A549 (cell line): ENCODE measurements at regions not wholly inside any gene's neighbourhood (a gene's known extent, or its start where the extent isn't known, plus 50 kb on each side); places are given as distances from the start of the nearest gene placed in this dataset.

Experiments
- ATAC-seq, 2 experiments: fragments of 200-7000 bp in 1 of 2; fragments of >200 bp in 1 of 2; cut with Nextera tagmentation in 1 of 2; cut with Tn5 transposase in 1 of 2; 3 replicates each; pipeline versions ENCODE4 v1.8.0 to v1.9.1; 2018 to 2020; ENCODE audit warnings: mild to moderate bottlenecking in 1 of 2, moderate library complexity in 1 of 2
- CTCF ChIA-PET: fragments of 300-600 bp; sonication (Branson Sonifier 250); formaldehyde crosslinking; extraction: SDS; loops from one replicate; lab custom pipeline; 2021; ENCODE audit warnings: antibody characterized with exemption, inconsistent platforms; lab: Yijun Ruan, JAX
- POLR2A ChIA-PET: fragments of 350-600 bp; formaldehyde crosslinking; extraction: SDS; loops from one replicate; lab custom pipeline; 2021; ENCODE audit warnings: antibody characterized with exemption, inconsistent platforms; lab: Yijun Ruan, JAX
- DNase-seq, 2 experiments: peaks; one replicate each; pipeline versions ENCODE4 v3.0.0 to v3.0.0-alpha.2; 2011 to 2016; ENCODE audit warnings: low read depth in 1 of 2, low spot score in 1 of 2
- FAIRE-seq: peaks from 2 replicates; lab custom pipeline; 2011; peaks lifted over from hg19 to GRCh38; lab: Jason Lieb, UNC
- H3K27ac ChIP-seq, 2 experiments: fragments of >200 bp; sonication (Bioruptor Twin); formaldehyde crosslinking; 3 replicates each; pipeline ENCODE4 v1.5.1; 2016 to 2017
- H3K4me1 ChIP-seq: fragments of >200 bp; sonication (Bioruptor Twin); formaldehyde crosslinking; 3 replicates; pipeline ENCODE4 v1.6.1; 2016
- H3K4me2 ChIP-seq: fragments of >200 bp; sonication (Bioruptor Twin); formaldehyde crosslinking; 3 replicates; pipeline ENCODE4 v1.6.1; 2016
- H3K4me3 ChIP-seq: fragments of >200 bp; sonication (Bioruptor Twin); formaldehyde crosslinking; 3 replicates; pipeline ENCODE4 v1.5.1; 2016
- H3K9me3 ChIP-seq: fragments of >200 bp; sonication (Bioruptor Twin); formaldehyde crosslinking; 3 replicates; pipeline ENCODE4 v1.6.1; 2016
- CHD2 ChIP-seq: fragments of 150-350 bp; IDR thresholded peaks from 2 replicates; pipeline ENCODE4 v1.6.1; 2014; ENCODE audit warnings: low read length; ENCODE audit not compliant: partially characterized antibody
- EHMT2 ChIP-seq: fragments of 200-600 bp; sonication (generic); IDR thresholded peaks from 2 replicates; pipeline ENCODE4 v1.6.1; 2016; ENCODE audit warnings: antibody characterized with exemption, low read depth, mild to moderate bottlenecking, moderate library complexity
- EP300 ChIP-seq, 2 experiments: fragments of >200 bp; sonication (Bioruptor Twin); formaldehyde crosslinking; IDR thresholded peaks; 2 replicates in 1 of 2; 3 replicates in 1 of 2; pipeline ENCODE4 v1.6.1; 2016 to 2017
- FOSB ChIP-seq: fragments of 250-450 bp; sonication (Bioruptor Pico); IDR thresholded peaks from 2 replicates; pipeline ENCODE4 v1.5.0; 2020; ENCODE audit warnings: mild to moderate bottlenecking, moderate library complexity
- HOXA7 ChIP-seq: fragments of 250-450 bp; sonication (Bioruptor Pico); IDR thresholded peaks from 2 replicates; pipeline ENCODE4 v1.5.0; 2020; ENCODE audit warnings: mild to moderate bottlenecking, moderate library complexity
- JUNB ChIP-seq: fragments of >200 bp; sonication (Bioruptor Twin); formaldehyde crosslinking; IDR thresholded peaks from 2 replicates; pipeline ENCODE4 v1.6.1; 2016
- MAFK ChIP-seq: fragments of 450-650 bp; IDR thresholded peaks from 2 replicates; pipeline ENCODE4 v1.6.1; 2014; ENCODE audit not compliant: partially characterized antibody
- MAZ ChIP-seq: fragments of 150-350 bp; IDR thresholded peaks from 2 replicates; pipeline ENCODE4 v1.6.1; 2014; ENCODE audit warnings: antibody characterized with exemption, low read depth, low read length, borderline replicate concordance
- MYC ChIP-seq: IDR thresholded peaks from 2 replicates; pipeline ENCODE4 v1.6.1; 2012; ENCODE audit warnings: mild to moderate bottlenecking, inconsistent platforms, low read length, improper control_type of control experiment, borderline replicate concordance
- NFE2L2 ChIP-seq: fragments of 150-350 bp; conservative IDR thresholded peaks from 2 replicates; pipeline ENCODE4 v1.6.1; 2014; ENCODE audit warnings: low read length
- POLR2A ChIP-seq: IDR thresholded peaks from 2 replicates; pipeline ENCODE4 v1.6.1; 2012; ENCODE audit warnings: mild to moderate bottlenecking, low read length
- RAD21 ChIP-seq, 2 experiments: fragments of >200 bp in 1 of 2; sonication (Bioruptor Twin) in 1 of 2; formaldehyde crosslinking in 1 of 2; IDR thresholded peaks in 1 of 2; conservative IDR thresholded peaks in 1 of 2; 2 replicates in 1 of 2; 3 replicates in 1 of 2; pipeline ENCODE4 v1.6.1; 2012 to 2018; ENCODE audit warnings: inconsistent platforms in 1 of 2
- ZFP36 ChIP-seq: fragments of 450-650 bp; IDR thresholded peaks from 2 replicates; pipeline ENCODE4 v1.6.1; 2014; ENCODE audit warnings: borderline replicate concordance; ENCODE audit not compliant: partially characterized antibody
- WGBS: methylation state at CpG from one replicate; pipeline ENCODE4 v1.1.6; 2017; ENCODE audit errors: missing lambda C conversion rate; 5-methylcytosine and 5-hydroxymethylcytosine counted together
- TF ChIP-seq, protein P1 (sequence below): fragments of 200-600 bp; sonication (generic); IDR thresholded peaks from 2 replicates; pipeline ENCODE4 v1.6.1; 2016; ENCODE audit warnings: antibody characterized with exemption, mild to moderate bottlenecking, moderate library complexity
- TF ChIP-seq, protein P2 (sequence below): fragments of >200 bp; sonication (Bioruptor Twin); formaldehyde crosslinking; IDR thresholded peaks from 2 replicates; pipeline ENCODE4 v1.6.1; 2016
- TF ChIP-seq, protein P3 (sequence below): IDR thresholded peaks from 2 replicates; pipeline ENCODE4 v1.6.1; 2012; ENCODE audit warnings: low read depth, borderline replicate concordance
- TF ChIP-seq, protein P4 (sequence below): fragments of 150-350 bp; IDR thresholded peaks from 2 replicates; pipeline ENCODE4 v1.6.1; 2014; ENCODE audit warnings: low read depth, mild to moderate bottlenecking, low read length
- TF ChIP-seq, protein P5 (sequence below): fragments of >200 bp; sonication (Bioruptor Twin); formaldehyde crosslinking; IDR thresholded peaks from 3 replicates; pipeline ENCODE4 v1.6.1; 2016
- TF ChIP-seq, protein P6 (sequence below): IDR thresholded peaks from 2 replicates; pipeline ENCODE4 v1.6.1; 2012
- TF ChIP-seq, protein P7 (sequence below): fragments of >200 bp; sonication (Bioruptor Twin); formaldehyde crosslinking; IDR thresholded peaks from 3 replicates; pipeline ENCODE4 v1.5.1; 2016

DNA sequence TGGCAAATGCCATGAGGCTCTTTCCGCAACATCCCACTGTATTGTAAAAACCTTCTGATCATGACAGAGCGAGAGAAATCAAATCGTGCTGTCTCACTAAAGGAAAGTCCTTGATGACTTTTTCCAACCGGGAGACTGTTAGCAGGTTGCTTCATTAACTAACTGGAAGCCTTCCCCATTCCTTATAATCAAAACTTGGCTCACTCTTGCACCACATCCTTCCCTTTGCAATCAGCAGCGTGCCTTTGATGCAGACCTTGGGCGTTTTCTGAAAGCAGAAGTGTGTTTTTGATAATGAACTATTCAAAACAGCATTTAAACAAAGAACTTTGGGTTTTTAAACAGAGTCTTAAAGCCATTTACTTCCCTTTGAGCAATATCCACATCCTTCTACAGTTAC, 96.2 kb upstream of the CNR1 start (continued):
- TF ChIP-seq, protein P1, sequence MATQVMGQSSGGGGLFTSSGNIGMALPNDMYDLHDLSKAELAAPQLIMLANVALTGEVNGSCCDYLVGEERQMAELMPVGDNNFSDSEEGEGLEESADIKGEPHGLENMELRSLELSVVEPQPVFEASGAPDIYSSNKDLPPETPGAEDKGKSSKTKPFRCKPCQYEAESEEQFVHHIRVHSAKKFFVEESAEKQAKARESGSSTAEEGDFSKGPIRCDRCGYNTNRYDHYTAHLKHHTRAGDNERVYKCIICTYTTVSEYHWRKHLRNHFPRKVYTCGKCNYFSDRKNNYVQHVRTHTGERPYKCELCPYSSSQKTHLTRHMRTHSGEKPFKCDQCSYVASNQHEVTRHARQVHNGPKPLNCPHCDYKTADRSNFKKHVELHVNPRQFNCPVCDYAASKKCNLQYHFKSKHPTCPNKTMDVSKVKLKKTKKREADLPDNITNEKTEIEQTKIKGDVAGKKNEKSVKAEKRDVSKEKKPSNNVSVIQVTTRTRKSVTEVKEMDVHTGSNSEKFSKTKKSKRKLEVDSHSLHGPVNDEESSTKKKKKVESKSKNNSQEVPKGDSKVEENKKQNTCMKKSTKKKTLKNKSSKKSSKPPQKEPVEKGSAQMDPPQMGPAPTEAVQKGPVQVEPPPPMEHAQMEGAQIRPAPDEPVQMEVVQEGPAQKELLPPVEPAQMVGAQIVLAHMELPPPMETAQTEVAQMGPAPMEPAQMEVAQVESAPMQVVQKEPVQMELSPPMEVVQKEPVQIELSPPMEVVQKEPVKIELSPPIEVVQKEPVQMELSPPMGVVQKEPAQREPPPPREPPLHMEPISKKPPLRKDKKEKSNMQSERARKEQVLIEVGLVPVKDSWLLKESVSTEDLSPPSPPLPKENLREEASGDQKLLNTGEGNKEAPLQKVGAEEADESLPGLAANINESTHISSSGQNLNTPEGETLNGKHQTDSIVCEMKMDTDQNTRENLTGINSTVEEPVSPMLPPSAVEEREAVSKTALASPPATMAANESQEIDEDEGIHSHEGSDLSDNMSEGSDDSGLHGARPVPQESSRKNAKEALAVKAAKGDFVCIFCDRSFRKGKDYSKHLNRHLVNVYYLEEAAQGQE, result no peak
- no peak for TF ChIP-seq NFE2L2
- TF ChIP-seq, protein P2, sequence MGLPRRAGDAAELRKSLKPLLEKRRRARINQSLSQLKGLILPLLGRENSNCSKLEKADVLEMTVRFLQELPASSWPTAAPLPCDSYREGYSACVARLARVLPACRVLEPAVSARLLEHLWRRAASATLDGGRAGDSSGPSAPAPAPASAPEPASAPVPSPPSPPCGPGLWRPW, result no peak
- no peak for TF ChIP-seq CHD2
- TF ChIP-seq FOSB (CRISPR knock-in tag), result no peak
- TF ChIP-seq EHMT2, result no peak
- TF ChIP-seq, protein P3, sequence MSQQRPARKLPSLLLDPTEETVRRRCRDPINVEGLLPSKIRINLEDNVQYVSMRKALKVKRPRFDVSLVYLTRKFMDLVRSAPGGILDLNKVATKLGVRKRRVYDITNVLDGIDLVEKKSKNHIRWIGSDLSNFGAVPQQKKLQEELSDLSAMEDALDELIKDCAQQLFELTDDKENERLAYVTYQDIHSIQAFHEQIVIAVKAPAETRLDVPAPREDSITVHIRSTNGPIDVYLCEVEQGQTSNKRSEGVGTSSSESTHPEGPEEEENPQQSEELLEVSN, result no peak

DNA sequence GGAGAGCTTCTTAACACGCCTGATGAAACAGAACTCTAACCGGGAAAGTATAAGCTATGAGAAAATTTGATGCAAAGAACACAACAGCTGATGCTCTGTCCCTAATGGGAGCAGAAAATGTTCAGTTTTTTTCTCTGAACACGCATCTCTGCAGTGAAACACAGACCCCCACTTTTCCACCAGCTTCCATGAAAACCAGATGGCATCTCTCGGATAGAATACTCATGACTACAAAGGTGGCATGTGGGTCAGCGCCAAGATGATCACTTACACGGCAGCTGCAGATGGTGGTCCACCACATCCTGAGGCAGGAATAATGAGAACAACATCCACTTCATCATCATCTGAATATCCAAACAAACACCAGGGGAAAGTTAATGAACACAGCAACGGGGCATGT, 85.2 kb upstream of the CNR1 start:
- WGBS, result 48% methylated on average over 7 of the region's 7 CpGs
- FAIRE-seq, result no peak
- POLR2A ChIA-PET, result no interaction called here
- TF ChIP-seq POLR2A (no peak), MAZ (no peak), EP300 (IDR thresholded peaks at IDR 0.05) (no peak)
- TF ChIP-seq, protein P4, sequence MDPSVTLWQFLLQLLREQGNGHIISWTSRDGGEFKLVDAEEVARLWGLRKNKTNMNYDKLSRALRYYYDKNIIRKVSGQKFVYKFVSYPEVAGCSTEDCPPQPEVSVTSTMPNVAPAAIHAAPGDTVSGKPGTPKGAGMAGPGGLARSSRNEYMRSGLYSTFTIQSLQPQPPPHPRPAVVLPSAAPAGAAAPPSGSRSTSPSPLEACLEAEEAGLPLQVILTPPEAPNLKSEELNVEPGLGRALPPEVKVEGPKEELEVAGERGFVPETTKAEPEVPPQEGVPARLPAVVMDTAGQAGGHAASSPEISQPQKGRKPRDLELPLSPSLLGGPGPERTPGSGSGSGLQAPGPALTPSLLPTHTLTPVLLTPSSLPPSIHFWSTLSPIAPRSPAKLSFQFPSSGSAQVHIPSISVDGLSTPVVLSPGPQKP, result no peak
- TF ChIP-seq, all 56 proteins: peak for 0
- no peaks in the 10 kb centered on the region for H3K4me1 ChIP-seq
- H3K4me2 ChIP-seq, result no peak overlapping the region
- no peaks in the 10 kb centered on the region for H3K9me3 ChIP-seq
- DNase-seq (no peak), ATAC-seq (no peak)
- H3K4me3 ChIP-seq, result no peak overlapping the region
- no peak overlapping the region for H3K27ac ChIP-seq
- CTCF ChIA-PET, result no interaction called here

DNA sequence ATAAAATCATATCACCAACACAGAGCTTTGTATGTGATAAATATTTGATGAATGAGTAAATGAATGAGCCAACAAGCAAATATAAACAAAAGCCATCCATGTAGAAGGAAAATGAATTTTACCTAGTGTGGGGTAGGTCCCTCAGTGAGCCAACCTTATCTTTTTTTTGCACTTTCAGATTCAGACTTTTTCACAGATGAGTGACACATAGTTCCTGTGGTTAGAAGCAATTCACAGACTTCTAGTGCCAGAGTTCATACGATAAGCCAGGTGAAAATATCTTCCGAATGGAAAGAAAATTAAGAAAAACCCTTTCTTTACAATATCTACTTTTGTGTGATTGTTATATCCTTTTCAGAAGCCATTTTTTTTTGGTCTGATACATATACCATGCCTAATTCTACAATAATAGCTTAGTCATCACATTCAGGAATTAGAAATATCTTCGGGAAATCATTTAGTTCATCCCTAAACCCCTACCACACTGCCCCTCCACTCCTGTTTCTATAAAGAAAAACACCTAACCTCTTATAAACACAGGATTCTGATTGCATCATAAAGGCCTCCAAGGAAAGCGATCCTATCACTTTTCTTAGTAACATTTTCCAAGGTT, 82.7 kb upstream of the CNR1 start:
- FAIRE-seq, result no peak
- no peaks in the 10 kb centered on the region for H3K9me3 ChIP-seq
- H3K27ac ChIP-seq, result no peak overlapping the region
- H3K4me3 ChIP-seq, result no peak overlapping the region
- CTCF ChIA-PET, result no interaction called here
- H3K4me1 ChIP-seq, result no peaks in the 10 kb centered on the region
- POLR2A ChIA-PET, result no interaction called here
- no peak overlapping the region for H3K4me2 ChIP-seq
- WGBS, result 67% methylated on average over 4 of the region's 4 CpGs
- ATAC-seq, result no peak
- peak; percentile 71 for TF ChIP-seq MAFK
- TF ChIP-seq, protein P5, sequence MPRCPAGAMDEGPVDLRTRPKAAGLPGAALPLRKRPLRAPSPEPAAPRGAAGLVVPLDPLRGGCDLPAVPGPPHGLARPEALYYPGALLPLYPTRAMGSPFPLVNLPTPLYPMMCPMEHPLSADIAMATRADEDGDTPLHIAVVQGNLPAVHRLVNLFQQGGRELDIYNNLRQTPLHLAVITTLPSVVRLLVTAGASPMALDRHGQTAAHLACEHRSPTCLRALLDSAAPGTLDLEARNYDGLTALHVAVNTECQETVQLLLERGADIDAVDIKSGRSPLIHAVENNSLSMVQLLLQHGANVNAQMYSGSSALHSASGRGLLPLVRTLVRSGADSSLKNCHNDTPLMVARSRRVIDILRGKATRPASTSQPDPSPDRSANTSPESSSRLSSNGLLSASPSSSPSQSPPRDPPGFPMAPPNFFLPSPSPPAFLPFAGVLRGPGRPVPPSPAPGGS, result no peak
- DNase-seq, result no peak

DNA sequence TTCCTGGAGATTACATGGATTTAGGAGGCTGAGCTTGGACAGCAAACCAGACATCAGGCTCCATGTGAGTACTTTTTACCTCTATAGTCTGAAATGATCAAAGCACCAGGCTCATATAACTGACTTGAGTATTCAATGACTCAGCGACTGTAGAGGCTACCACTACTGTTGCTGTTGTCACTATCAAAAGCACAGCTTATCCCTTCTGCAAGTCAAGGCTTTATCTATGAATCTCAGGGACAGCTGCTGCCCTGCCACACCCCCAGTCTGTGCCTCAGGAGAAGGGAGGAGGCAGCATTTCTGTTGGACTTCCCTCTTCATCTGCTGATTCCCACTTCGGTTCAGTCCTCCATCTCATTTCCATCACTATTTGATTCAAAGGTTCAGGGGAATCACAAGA, 80.5 kb upstream of the CNR1 start:
- FAIRE-seq (no peak), DNase-seq (no peak)
- TF ChIP-seq, protein P5, result no peak
- TF ChIP-seq, protein P6, sequence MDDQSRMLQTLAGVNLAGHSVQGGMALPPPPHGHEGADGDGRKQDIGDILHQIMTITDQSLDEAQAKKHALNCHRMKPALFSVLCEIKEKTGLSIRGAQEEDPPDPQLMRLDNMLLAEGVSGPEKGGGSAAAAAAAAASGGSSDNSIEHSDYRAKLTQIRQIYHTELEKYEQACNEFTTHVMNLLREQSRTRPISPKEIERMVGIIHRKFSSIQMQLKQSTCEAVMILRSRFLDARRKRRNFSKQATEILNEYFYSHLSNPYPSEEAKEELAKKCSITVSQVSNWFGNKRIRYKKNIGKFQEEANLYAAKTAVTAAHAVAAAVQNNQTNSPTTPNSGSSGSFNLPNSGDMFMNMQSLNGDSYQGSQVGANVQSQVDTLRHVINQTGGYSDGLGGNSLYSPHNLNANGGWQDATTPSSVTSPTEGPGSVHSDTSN, result no peak
- TF ChIP-seq, protein P7, sequence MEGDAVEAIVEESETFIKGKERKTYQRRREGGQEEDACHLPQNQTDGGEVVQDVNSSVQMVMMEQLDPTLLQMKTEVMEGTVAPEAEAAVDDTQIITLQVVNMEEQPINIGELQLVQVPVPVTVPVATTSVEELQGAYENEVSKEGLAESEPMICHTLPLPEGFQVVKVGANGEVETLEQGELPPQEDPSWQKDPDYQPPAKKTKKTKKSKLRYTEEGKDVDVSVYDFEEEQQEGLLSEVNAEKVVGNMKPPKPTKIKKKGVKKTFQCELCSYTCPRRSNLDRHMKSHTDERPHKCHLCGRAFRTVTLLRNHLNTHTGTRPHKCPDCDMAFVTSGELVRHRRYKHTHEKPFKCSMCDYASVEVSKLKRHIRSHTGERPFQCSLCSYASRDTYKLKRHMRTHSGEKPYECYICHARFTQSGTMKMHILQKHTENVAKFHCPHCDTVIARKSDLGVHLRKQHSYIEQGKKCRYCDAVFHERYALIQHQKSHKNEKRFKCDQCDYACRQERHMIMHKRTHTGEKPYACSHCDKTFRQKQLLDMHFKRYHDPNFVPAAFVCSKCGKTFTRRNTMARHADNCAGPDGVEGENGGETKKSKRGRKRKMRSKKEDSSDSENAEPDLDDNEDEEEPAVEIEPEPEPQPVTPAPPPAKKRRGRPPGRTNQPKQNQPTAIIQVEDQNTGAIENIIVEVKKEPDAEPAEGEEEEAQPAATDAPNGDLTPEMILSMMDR, result no peak
- no peak for TF ChIP-seq ZFP36
- TF ChIP-seq RAD21 (conservative IDR thresholded peaks at IDR 0.05 in 1 of 2, IDR thresholded peaks at IDR 0.05 in 1 of 2), result no peak
- TF ChIP-seq FOSB (CRISPR knock-in tag), result no peak
- TF ChIP-seq HOXA7, result no peak
- no peak for TF ChIP-seq JUNB
- no peak for TF ChIP-seq EHMT2
- TF ChIP-seq MYC, result no peak

More for the DNA sequence above, 80.5 kb upstream of the CNR1 start:
- no peak for ATAC-seq
- Histone ChIP-seq H3K27ac (no peak overlapping the region), H3K4me2 (no peak overlapping the region), H3K4me1 (no peaks in the 10 kb centered on the region), H3K9me3 (no peaks in the 10 kb centered on the region), H3K4me3 (no peak overlapping the region)
- ChIA-PET CTCF (interaction anchor here (1.0 kb wide), 1 partner anchor 9 kb away, joined by 3 read pairs; no protein-coding TSS in a partner anchor), POLR2A (no interaction called here)
- 54% methylated on average over 2 of the region's 2 CpGs for WGBS
